ENCODE measurements at regions not wholly inside any gene's neighbourhood (a gene's known extent, or its start where the extent isn't known, plus 50 kb on each side); places are given as distances from the start of the nearest gene placed in this dataset.
"Not testable (repeated sequence)": the region's sequence is repeated elsewhere in the genome, so short reads cannot be mapped to it uniquely, and the experiment has no call there.

DNA sequence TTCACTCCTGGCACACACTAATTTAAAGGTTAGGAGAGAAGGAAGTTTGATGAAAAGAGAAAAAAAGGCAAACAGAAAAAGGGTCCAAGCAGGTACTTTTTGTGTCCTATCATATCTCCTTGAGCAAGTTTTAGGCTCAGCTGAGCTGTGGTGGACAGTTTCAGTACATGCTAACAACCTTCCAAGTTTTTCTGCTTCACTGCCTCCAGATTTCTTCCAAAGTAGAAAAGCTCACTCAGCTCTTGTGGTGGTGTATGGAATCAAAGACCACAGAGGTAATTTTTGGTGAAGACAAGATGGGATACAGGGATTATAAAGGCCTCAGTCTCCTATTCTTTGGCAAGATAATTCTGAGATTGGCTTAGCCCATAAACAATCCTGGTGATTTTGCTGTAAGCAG, 921.8 kb downstream of the NR2F1-AS1 start (continued):
- TF ChIP-seq, protein P1, sequence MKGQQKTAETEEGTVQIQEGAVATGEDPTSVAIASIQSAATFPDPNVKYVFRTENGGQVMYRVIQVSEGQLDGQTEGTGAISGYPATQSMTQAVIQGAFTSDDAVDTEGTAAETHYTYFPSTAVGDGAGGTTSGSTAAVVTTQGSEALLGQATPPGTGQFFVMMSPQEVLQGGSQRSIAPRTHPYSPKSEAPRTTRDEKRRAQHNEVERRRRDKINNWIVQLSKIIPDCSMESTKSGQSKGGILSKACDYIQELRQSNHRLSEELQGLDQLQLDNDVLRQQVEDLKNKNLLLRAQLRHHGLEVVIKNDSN (IDR thresholded peaks at IDR 0.05; ENCODE audit: borderline replicate concordance, extremely low read length, insufficient read depth, low read depth, low read length): no peak
- TF ChIP-seq ZBED1 (IDR thresholded peaks at IDR 0.05; ENCODE audit: borderline replicate concordance): no peak
- no peak for TF ChIP-seq SIX5 (IDR thresholded peaks at IDR 0.05; ENCODE audit: low read depth, low read length, severe bottlenecking)
- no peak for TF ChIP-seq KDM1A (IDR thresholded peaks at IDR 0.05; ENCODE audit: borderline replicate concordance)
- TF ChIP-seq KAT2A (conservative IDR thresholded peaks at IDR 0.05; ENCODE audit: control insufficient read depth, low read depth, low read length): no peak

DNA sequence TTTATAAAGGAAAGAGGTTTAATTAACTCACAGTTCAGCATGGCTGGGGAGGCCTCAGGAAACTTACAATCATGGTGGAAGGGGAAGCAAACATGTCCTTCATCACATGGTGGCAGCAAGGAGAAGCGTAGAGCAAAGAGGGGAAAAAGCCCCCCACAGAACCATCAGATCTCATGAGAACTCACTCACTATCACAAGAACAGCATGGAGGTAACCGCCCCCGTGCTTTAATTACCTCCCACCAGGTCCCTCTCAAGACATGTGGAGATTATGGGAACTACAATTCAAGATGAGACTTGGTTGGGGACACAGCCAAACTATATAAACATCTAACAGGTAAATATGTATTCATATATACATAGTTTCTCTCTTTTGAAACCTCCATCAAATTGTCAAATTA, 926.4 kb downstream of the NR2F1-AS1 start:
- H3K4me2 ChIP-seq (ENCODE audit: control insufficient read depth, insufficient read depth); ATAC-seq; H4K20me1 ChIP-seq (ENCODE audit: control insufficient read depth, insufficient read depth); H3K4me3 ChIP-seq; FAIRE-seq; H3K27me3 ChIP-seq (replicated peaks in 1 of 2; ENCODE audit: control insufficient read depth in 2 of 2, insufficient read depth in 2 of 2, low read length in 1 of 2); H3K79me2 ChIP-seq (ENCODE audit: control insufficient read depth, insufficient read depth, low read length); H2AFZ ChIP-seq (ENCODE audit: control insufficient read depth, low read depth, low read length); H3K4me1 ChIP-seq (ENCODE audit: control insufficient read depth, insufficient read depth, low read length); H3K9ac ChIP-seq (ENCODE audit: control insufficient read depth, insufficient read depth, low read length); BruUV-seq (replicated peaks); RAD21 ChIA-PET (ENCODE audit: unreplicated experiment); H3K27ac ChIP-seq (ENCODE audit: control insufficient read depth, insufficient read depth); CTCF ChIA-PET; DNase-seq (ENCODE audit: low read depth, low spot score); in situ Hi-C loops (cut with MboI); H3K36me3 ChIP-seq (ENCODE audit: control insufficient read depth in 2 of 2, insufficient read depth in 2 of 2, low read length in 1 of 2); POLR2A ChIA-PET; H3K9me3 ChIP-seq (replicated peaks; ENCODE audit: control insufficient read depth, insufficient read depth, low read length); intact Hi-C loops (cut with micrococcal nuclease; ENCODE audit: unreplicated experiment): not testable (repeated sequence)
- 14% methylated on average over 3 of the region's 3 CpGs for WGBS (ENCODE audit: insufficient coverage, insufficient replicate concordance, low lambda C conversion rate, missing lambda C conversion rate)
- SMC1A ChIA-PET (ENCODE audit: uncharacterized antibody, unreplicated experiment): interaction anchor here (0.6 kb wide), 1 partner anchor 15 kb away, joined by 3 read pairs; no protein-coding TSS in a partner anchor

All from GM12878 (cell line).